ENCODE measurements at regions not wholly inside any gene's neighbourhood (a gene's known extent, or its start where the extent isn't known, plus 50 kb on each side); places are given as distances from the start of the nearest gene placed in this dataset.

- Histone ChIP-seq H3K9ac (ENCODE audit: low read length) (no peak overlapping the region), H3K4me2 (ENCODE audit: low read length) (no peak overlapping the region), H4K20me1 (ENCODE audit: insufficient read depth, low read length) (no peaks in the 10 kb centered on the region), H3K79me2 (ENCODE audit: insufficient read depth, low read length) (no peaks in the 10 kb centered on the region), H3K9me3 (ENCODE audit: insufficient read depth, low read depth, low read length) (peaks cover 4% of the 10 kb centered on the region), H3K27me3 (ENCODE audit: insufficient read depth, low read length) (no peaks in the 10 kb centered on the region), H3K36me3 (ENCODE audit: insufficient read depth, low read length) (no peaks in the 10 kb centered on the region), H3K27ac (ENCODE audit: low read depth, low read length) (no peak overlapping the region), H2AFZ (ENCODE audit: low read depth, low read length) (no peak overlapping the region), H3K4me1 (ENCODE audit: insufficient read depth, low read length) (no peaks in the 10 kb centered on the region), H3K4me3 (ENCODE audit: insufficient read depth, low read depth, low read length) (no peak overlapping the region)
- DNase-seq (ENCODE audit: low read depth) (no peak), FAIRE-seq (no peak)
- H3K27me3 Mint-ChIP-seq (ENCODE audit: low read depth, unreplicated experiment): no peaks in the 10 kb centered on the region
- H3K4me1 Mint-ChIP-seq (ENCODE audit: low read depth, unreplicated experiment): no peaks in the 10 kb centered on the region
- no peak overlapping the region for H3K27ac Mint-ChIP-seq (ENCODE audit: unreplicated experiment)
- TF ChIP-seq EZH2 (IDR thresholded peaks at IDR 0.05; ENCODE audit: insufficient read depth, low read length) (no peak), CTCF (IDR thresholded peaks at IDR 0.05; ENCODE audit: insufficient read depth, low read depth, low read length) (no peak)
- H3K36me3 Mint-ChIP-seq (ENCODE audit: low read depth, unreplicated experiment): no peaks in the 10 kb centered on the region
- no peaks in the 10 kb centered on the region for H3K9me3 Mint-ChIP-seq (ENCODE audit: unreplicated experiment)
- H3K4me3 Mint-ChIP-seq (ENCODE audit: unreplicated experiment): no peak overlapping the region
Observed at GRCh38 chr5:114948363-114948762, 221.3 kb downstream of the TRIM36 start.

DNA sequence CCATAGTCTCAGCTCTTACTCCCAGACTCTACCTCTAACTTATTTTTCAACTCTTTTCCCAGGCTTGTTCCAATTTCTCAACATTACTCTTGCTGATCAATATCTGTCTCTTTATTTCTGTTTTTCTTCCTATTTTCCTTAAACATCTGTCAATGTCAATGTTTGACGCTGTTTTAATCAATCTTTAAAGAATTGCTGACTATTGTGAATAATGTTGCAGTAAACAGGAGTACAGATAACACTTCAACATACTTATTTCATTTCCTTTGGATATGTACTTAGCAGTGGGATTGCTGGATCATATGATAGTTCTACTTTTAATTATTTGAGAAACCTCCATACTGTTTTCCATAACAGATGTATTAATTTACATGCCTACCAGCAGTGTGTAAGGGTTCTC, 229.0 kb downstream of the TRIM36 start:
- Histone ChIP-seq H3K4me1 (ENCODE audit: insufficient read depth, low read length) (no peaks in the 10 kb centered on the region), H3K4me2 (ENCODE audit: low read length) (no peak overlapping the region), H3K4me3 (ENCODE audit: insufficient read depth, low read depth, low read length) (no peak overlapping the region), H3K9ac (ENCODE audit: low read length) (no peak overlapping the region), H3K79me2 (ENCODE audit: insufficient read depth, low read length) (no peaks in the 10 kb centered on the region), H4K20me1 (ENCODE audit: insufficient read depth, low read length) (no peaks in the 10 kb centered on the region), H2AFZ (ENCODE audit: low read depth, low read length) (no peak overlapping the region), H3K36me3 (ENCODE audit: insufficient read depth, low read length) (no peaks in the 10 kb centered on the region), H3K27me3 (ENCODE audit: insufficient read depth, low read length) (no peaks in the 10 kb centered on the region), H3K27ac (ENCODE audit: low read depth, low read length) (no peak overlapping the region), H3K9me3 (ENCODE audit: insufficient read depth, low read depth, low read length) (peaks cover 4% of the 10 kb centered on the region)
- no peaks in the 10 kb centered on the region for H3K4me1 Mint-ChIP-seq (ENCODE audit: low read depth, unreplicated experiment)
- H3K36me3 Mint-ChIP-seq (ENCODE audit: low read depth, unreplicated experiment): no peaks in the 10 kb centered on the region
- FAIRE-seq: no peak
- H3K9me3 Mint-ChIP-seq (ENCODE audit: unreplicated experiment): peaks cover 12% of the 10 kb centered on the region
- H3K27me3 Mint-ChIP-seq (ENCODE audit: low read depth, unreplicated experiment): no peaks in the 10 kb centered on the region
- no peak for DNase-seq (ENCODE audit: low read depth)
- TF ChIP-seq CTCF (IDR thresholded peaks at IDR 0.05; ENCODE audit: insufficient read depth, low read depth, low read length) (no peak), EZH2 (IDR thresholded peaks at IDR 0.05; ENCODE audit: insufficient read depth, low read length) (no peak)
- no peak overlapping the region for H3K27ac Mint-ChIP-seq (ENCODE audit: unreplicated experiment)
- H3K4me3 Mint-ChIP-seq (ENCODE audit: unreplicated experiment): no peak overlapping the region

GRCh38 chr5:114935490-114935889, 234.2 kb downstream of the TRIM36 start:
- Histone ChIP-seq H3K4me1 (ENCODE audit: insufficient read depth, low read length) (no peaks in the 10 kb centered on the region), H3K27me3 (ENCODE audit: insufficient read depth, low read length) (no peaks in the 10 kb centered on the region), H3K27ac (ENCODE audit: low read depth, low read length) (no peak overlapping the region), H3K4me2 (ENCODE audit: low read length) (no peak overlapping the region), H3K9me3 (ENCODE audit: insufficient read depth, low read depth, low read length) (peaks cover 4% of the 10 kb centered on the region), H3K36me3 (ENCODE audit: insufficient read depth, low read length) (no peaks in the 10 kb centered on the region), H4K20me1 (ENCODE audit: insufficient read depth, low read length) (no peaks in the 10 kb centered on the region), H3K79me2 (ENCODE audit: insufficient read depth, low read length) (no peaks in the 10 kb centered on the region), H3K4me3 (ENCODE audit: insufficient read depth, low read depth, low read length) (no peak overlapping the region), H2AFZ (ENCODE audit: low read depth, low read length) (no peak overlapping the region), H3K9ac (ENCODE audit: low read length) (no peak overlapping the region)
- TF ChIP-seq EZH2 (IDR thresholded peaks at IDR 0.05; ENCODE audit: insufficient read depth, low read length) (no peak), CTCF (IDR thresholded peaks at IDR 0.05; ENCODE audit: insufficient read depth, low read depth, low read length) (no peak)
- Mint-ChIP-seq H3K36me3 (ENCODE audit: low read depth, unreplicated experiment) (no peaks in the 10 kb centered on the region), H3K27ac (ENCODE audit: unreplicated experiment) (no peak overlapping the region), H3K4me1 (ENCODE audit: low read depth, unreplicated experiment) (no peaks in the 10 kb centered on the region), H3K4me3 (ENCODE audit: unreplicated experiment) (no peak overlapping the region), H3K9me3 (ENCODE audit: unreplicated experiment) (peaks cover 7% of the 10 kb centered on the region), H3K27me3 (ENCODE audit: low read depth, unreplicated experiment) (no peaks in the 10 kb centered on the region)
- FAIRE-seq: no peak
- DNase-seq (ENCODE audit: low read depth): no peak

Measured in astrocyte (in vitro differentiated cells and primary cell).